ENCODE measurements at regions not wholly inside any gene's neighbourhood (a gene's known extent, or its start where the extent isn't known, plus 50 kb on each side); places are given as distances from the start of the nearest gene placed in this dataset.

- Histone ChIP-seq H3K4me3 (ENCODE audit: low read depth in 2 of 2, low read length in 1 of 2) (no peak overlapping the region), H3K4me1 (ENCODE audit: control insufficient read depth in 1 of 2, insufficient read depth in 2 of 2, low read depth in 1 of 2, low read length in 1 of 2) (no peaks in the 10 kb centered on the region), H3K36me3 (replicated peaks in 1 of 2; ENCODE audit: control insufficient read depth in 1 of 2, insufficient read depth in 2 of 2, low read length in 1 of 2) (peaks cover 0 to 10% of the 10 kb centered on the region in 2 experiments), H3K79me2 (ENCODE audit: insufficient read depth) (no peaks in the 10 kb centered on the region), H4K20me1 (ENCODE audit: insufficient read depth) (no peaks in the 10 kb centered on the region), H3K4me2 (no peak overlapping the region), H3K9ac (no peak overlapping the region), H3K9me3 (no peaks in the 10 kb centered on the region; the same call in 1 of the 2 replicates), H3K27me3 (ENCODE audit: insufficient read depth) (no peaks in the 10 kb centered on the region), H3F3A (replicated peaks; ENCODE audit: insufficient read depth) (no peaks in the 10 kb centered on the region), H3K27ac (ENCODE audit: low read depth in 2 of 2, low read length in 1 of 2) (no peak overlapping the region), H3K9me2 (no peaks in the 10 kb centered on the region), H2AFZ (ENCODE audit: low read depth) (no peak overlapping the region)
- no peak for TF ChIP-seq GATA2 (CRISPR knock-in tag; IDR thresholded peaks at IDR 0.05)
- CTCF ChIA-PET: interaction anchor here (1.1 kb wide), 1 partner anchor 26 kb away, joined by 3 read pairs; no protein-coding TSS in a partner anchor
- DNase-seq: no peak
- POLR2A ChIA-PET: no interaction called here
- WGBS (ENCODE audit: low lambda C conversion rate): 63% methylated on average over 1 of the region's 1 CpG
These were observed 293.0 kb upstream of the NAV3 start for GRCh38 chr12:77537663-77538062.

GRCh38 chr12:77535734-77536133 lies 295.0 kb upstream of the NAV3 start:
- Histone ChIP-seq H3K9ac (no peak overlapping the region), H2AFZ (ENCODE audit: low read depth) (no peak overlapping the region), H3K9me2 (no peaks in the 10 kb centered on the region), H3F3A (replicated peaks; ENCODE audit: insufficient read depth) (no peaks in the 10 kb centered on the region), H3K9me3 (no peaks in the 10 kb centered on the region), H3K4me1 (ENCODE audit: control insufficient read depth in 1 of 2, insufficient read depth in 2 of 2, low read depth in 1 of 2, low read length in 1 of 2) (no peaks in the 10 kb centered on the region), H3K4me3 (ENCODE audit: low read depth in 2 of 2, low read length in 1 of 2) (no peak overlapping the region), H3K79me2 (ENCODE audit: insufficient read depth) (no peaks in the 10 kb centered on the region), H3K36me3 (replicated peaks in 1 of 2; ENCODE audit: control insufficient read depth in 1 of 2, insufficient read depth in 2 of 2, low read length in 1 of 2) (no peaks in the 10 kb centered on the region), H3K27ac (ENCODE audit: low read depth in 2 of 2, low read length in 1 of 2) (no peak overlapping the region), H4K20me1 (ENCODE audit: insufficient read depth) (no peaks in the 10 kb centered on the region), H3K4me2 (no peak overlapping the region), H3K27me3 (ENCODE audit: insufficient read depth) (no peaks in the 10 kb centered on the region)
- POLR2A ChIA-PET: no interaction called here
- WGBS (ENCODE audit: low lambda C conversion rate): 64% methylated on average over 2 of the region's 2 CpGs
- CTCF ChIA-PET: no interaction called here
- no peak for DNase-seq
- TF ChIP-seq GATA2 (CRISPR knock-in tag; IDR thresholded peaks at IDR 0.05) (no peak), CHD2 (IDR thresholded peaks at IDR 0.05; ENCODE audit: low read length, partially characterized antibody) (no peak), SMC3 (IDR thresholded peaks at IDR 0.05; ENCODE audit: low read depth, low read length) (no peak), ELF1 (IDR thresholded peaks at IDR 0.05) (no peak), GABPA (IDR thresholded peaks at IDR 0.05; ENCODE audit: low read depth) (no peak), TAF1 (IDR thresholded peaks at IDR 0.05; ENCODE audit: borderline replicate concordance, low read depth, low read length) (no peak), NRF1 (IDR thresholded peaks at IDR 0.05; ENCODE audit: low read depth, low read length) (no peak), YY1 (IDR thresholded peaks at IDR 0.05; ENCODE audit: low read depth) (no peak), RAD21 (IDR thresholded peaks at IDR 0.05; ENCODE audit: low read length) (no peak), EZH2phosphoT487 (IDR thresholded peaks at IDR 0.05; ENCODE audit: borderline replicate concordance, low read depth) (no peak), EP300 (IDR thresholded peaks at IDR 0.05; ENCODE audit: borderline replicate concordance in 1 of 2, low read depth in 1 of 2, low read length in 1 of 2) (no peak), JUND (IDR thresholded peaks at IDR 0.05) (no peak), RXRA (IDR thresholded peaks at IDR 0.05; ENCODE audit: borderline replicate concordance, low read depth) (no peak), MAX (IDR thresholded peaks at IDR 0.05; ENCODE audit: low read depth) (no peak), FOSL2 (IDR thresholded peaks at IDR 0.05; ENCODE audit: borderline replicate concordance, low read depth) (no peak), REST (IDR thresholded peaks at IDR 0.05; ENCODE audit: low read depth, low read length) (no peak), MXI1 (IDR thresholded peaks at IDR 0.05; ENCODE audit: low read depth, low read length) (no peak), FOXJ3 (CRISPR knock-in tag; IDR thresholded peaks at IDR 0.05) (no peak)
